ENCODE measurements at regions not wholly inside any gene's neighbourhood (a gene's known extent, or its start where the extent isn't known, plus 50 kb on each side); places are given as distances from the start of the nearest gene placed in this dataset.

DNA sequence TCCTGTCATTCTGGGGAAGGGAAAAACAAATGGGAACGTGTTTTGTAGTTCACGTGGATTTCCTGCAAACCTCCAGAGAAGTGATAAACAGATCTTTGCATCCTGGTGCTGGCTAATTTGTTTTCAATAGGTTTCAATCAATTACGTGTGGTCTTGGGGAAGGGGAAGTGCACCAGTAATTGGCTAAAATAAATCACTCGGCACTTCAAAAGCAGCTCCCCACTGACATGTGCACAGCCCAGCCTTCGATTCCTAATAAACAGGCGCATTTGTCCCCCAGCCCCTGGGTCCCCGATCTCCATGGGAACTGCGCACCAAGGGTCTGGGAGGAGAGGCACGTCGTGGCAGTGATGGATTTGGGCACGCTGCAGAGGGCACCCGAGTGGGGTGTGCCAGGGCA is 112.9 kb upstream of the GSE1 start:
- TF ChIP-seq CTCF (IDR thresholded peaks at IDR 0.05; ENCODE audit: borderline replicate concordance, extremely low read depth, low read length, poor library complexity, severe bottlenecking) (no peak), EZH2 (IDR thresholded peaks at IDR 0.05; ENCODE audit: borderline replicate concordance, low read depth, low read length, severe bottlenecking) (no peak)
